ENCODE measurements at regions not wholly inside any gene's neighbourhood (a gene's known extent, or its start where the extent isn't known, plus 50 kb on each side); places are given as distances from the start of the nearest gene placed in this dataset.
A peak's percentile ranks its signal among the peaks of the same experiment; 100 is the strongest.

GRCh38 chr6:102813489-102814275 lies 1420.2 kb downstream of the GRIK2 start:
- Histone ChIP-seq H3K27me3 (replicated peaks in 1 of 4; ENCODE audit: control insufficient read depth in 3 of 4, extremely low read depth in 1 of 4, insufficient read depth in 3 of 4, low read length in 3 of 4) (no peaks in the 10 kb centered on the region), H3K4me1 (replicated peaks in 1 of 4; ENCODE audit: control insufficient read depth in 3 of 4, insufficient read depth in 4 of 4, low read length in 3 of 4) (no peaks in the 10 kb centered on the region; a peak in 1 of 7 replicates), H3K9me3 (ENCODE audit: insufficient read depth in 2 of 2, low read depth in 1 of 2, low read length in 1 of 2) (peaks cover 3 to 4% of the 10 kb centered on the region in 2 experiments; a peak in 1 of 4 replicates), H2BK20ac (ENCODE audit: low read length) (no peak overlapping the region), H2BK120ac (replicated peaks; ENCODE audit: low read depth, low read length) (no peak overlapping the region), H2AFZ (ENCODE audit: low read length) (peak overlapping the region; percentile 53), H4K5ac (ENCODE audit: insufficient read length, low read depth, low read length) (no peak overlapping the region), H3K9ac (replicated peaks in 1 of 4; ENCODE audit: extremely low read depth in 1 of 4, low read depth in 3 of 4, low read length in 3 of 4) (no peak overlapping the region), H2BK5ac (ENCODE audit: low read depth, low read length) (no peak overlapping the region), H3K4me3 (ENCODE audit: extremely low read depth in 1 of 4, insufficient read depth in 2 of 4, low read depth in 3 of 4, low read length in 4 of 4) (no peak overlapping the region), H3K79me1 (ENCODE audit: low read depth, low read length) (no peaks in the 10 kb centered on the region), H3K23ac (ENCODE audit: insufficient read length) (no peak overlapping the region), H3K23me2 (ENCODE audit: low read depth, low read length) (no peaks in the 10 kb centered on the region; the same call in 1 of the 2 replicates), H4K20me1 (replicated peaks in 1 of 2; ENCODE audit: control insufficient read depth in 1 of 2, insufficient read depth in 2 of 2, low read length in 2 of 2) (no peaks in the 10 kb centered on the region), H3K18ac (ENCODE audit: extremely low read depth, low read length) (no peak overlapping the region), H3K56ac (replicated peaks; ENCODE audit: insufficient read length, low read depth, low read length) (no peak overlapping the region), H2BK15ac (ENCODE audit: low read length) (no peak overlapping the region), H2AK5ac (ENCODE audit: low read depth, low read length) (no peak overlapping the region), H3K14ac (ENCODE audit: insufficient read length) (no peak overlapping the region), H2BK12ac (ENCODE audit: low read depth, low read length) (no peak overlapping the region), H3K4me2 (ENCODE audit: insufficient read depth in 1 of 2, low read depth in 2 of 2, low read length in 2 of 2) (no peak overlapping the region), H4K8ac (ENCODE audit: extremely low read depth, insufficient read depth, low read length) (no peak overlapping the region), H3K4ac (replicated peaks; ENCODE audit: insufficient read length, low read depth, low read length) (no peak overlapping the region), H3K27ac (ENCODE audit: low read depth, low read length) (no peak overlapping the region), H3K36me3 (ENCODE audit: control insufficient read depth in 2 of 4, insufficient read depth in 4 of 4, low read length in 3 of 4) (no peaks in the 10 kb centered on the region), H3K79me2 (ENCODE audit: control insufficient read depth in 1 of 2, insufficient read depth in 2 of 2, low read length in 2 of 2) (no peaks in the 10 kb centered on the region), H4K91ac (replicated peaks; ENCODE audit: insufficient read length, low read length) (no peak overlapping the region)
- no peak for TF ChIP-seq EZH2 (IDR thresholded peaks at IDR 0.05; ENCODE audit: low read depth, low read length, severe bottlenecking)
- TF ChIP-seq SP4 (IDR thresholded peaks at IDR 0.05; ENCODE audit: low read length): no peak
- DNase-seq (ENCODE audit: low read depth in 1 of 2, low spot score in 2 of 2) (no peak), FAIRE-seq (no peak)
- 92% methylated on average over 11 of the region's 11 CpGs; no CpG with 5 or more reads in 1 of the 2 experiments for WGBS, 2 experiments (ENCODE audit: extremely low coverage in 1 of 2, insufficient coverage in 1 of 2, insufficient read length in 1 of 2, insufficient replicate concordance in 2 of 2, low coverage in 1 of 2, low lambda C conversion rate in 2 of 2, missing lambda C conversion rate in 1 of 2)
- CTCF ChIA-PET (ENCODE audit: partially characterized antibody): no interaction called here
- POLR2A ChIA-PET (ENCODE audit: partially characterized antibody): no interaction called here

Data from H1 (cell line).